ENCODE measurements at regions not wholly inside any gene's neighbourhood (a gene's known extent, or its start where the extent isn't known, plus 50 kb on each side); places are given as distances from the start of the nearest gene placed in this dataset.
"Not testable (repeated sequence)": the region's sequence is repeated elsewhere in the genome, so short reads cannot be mapped to it uniquely, and the experiment has no call there.

DNA sequence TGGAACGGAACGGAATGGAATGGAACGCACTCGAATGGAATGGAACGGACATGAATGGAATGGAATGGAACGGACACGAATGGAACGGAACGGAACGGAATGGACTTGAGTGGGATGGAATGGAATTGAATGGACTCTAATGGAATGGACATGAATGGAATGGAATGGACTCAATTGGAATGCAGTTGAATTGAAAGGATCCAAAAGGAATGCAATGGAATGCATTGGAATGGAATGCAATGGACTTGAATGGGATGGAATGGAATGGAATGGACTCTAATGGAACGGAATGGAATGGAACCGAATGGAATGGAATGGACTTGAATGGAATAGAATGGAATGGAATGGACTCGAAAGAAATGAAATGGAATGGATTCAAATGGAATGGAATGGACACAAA, 102.4 kb upstream of the OR4F16 start:
- Histone ChIP-seq H3K23ac (ENCODE audit: low read length) (no peak overlapping the region), H3K56ac (ENCODE audit: low read length) (no peak overlapping the region), H3K4me3 (ENCODE audit: low read length) (no peak overlapping the region), H4K8ac (ENCODE audit: low read depth, low read length) (no peak overlapping the region), H3K18ac (ENCODE audit: low read length) (no peak overlapping the region), H3K36me3 (ENCODE audit: control insufficient read depth, insufficient read depth, low read length) (no peaks in the 10 kb centered on the region), H2BK120ac (ENCODE audit: low read depth, low read length) (no peak overlapping the region), H3K27me3 (ENCODE audit: insufficient read depth, low read length, poor library complexity) (no peaks in the 10 kb centered on the region), H3K27ac (ENCODE audit: low read depth, low read length) (no peak overlapping the region), H3K4me1 (ENCODE audit: control insufficient read depth, low read depth, low read length) (no peaks in the 10 kb centered on the region), H2BK5ac (ENCODE audit: low read length) (no peak overlapping the region), H2AK5ac (ENCODE audit: low read length) (no peak overlapping the region), H3K79me2 (ENCODE audit: control insufficient read depth, insufficient read depth, low read length) (no peaks in the 10 kb centered on the region), H3K4me2 (ENCODE audit: low read length) (no peak overlapping the region), H2BK15ac (replicated peaks; ENCODE audit: low read depth) (no peak overlapping the region), H4K5ac (ENCODE audit: low read length) (no peak overlapping the region), H3K4ac (ENCODE audit: low read depth, low read length) (no peak overlapping the region), H3K79me1 (ENCODE audit: low read length) (no peaks in the 10 kb centered on the region), H3K9ac (ENCODE audit: low read length) (no peak overlapping the region)
- no CpG with 5 or more reads among the region's 13 CpGs for WGBS (ENCODE audit: extremely low coverage, insufficient coverage, low lambda C conversion rate)
- DNase-seq, result peak; percentile 19

DNA sequence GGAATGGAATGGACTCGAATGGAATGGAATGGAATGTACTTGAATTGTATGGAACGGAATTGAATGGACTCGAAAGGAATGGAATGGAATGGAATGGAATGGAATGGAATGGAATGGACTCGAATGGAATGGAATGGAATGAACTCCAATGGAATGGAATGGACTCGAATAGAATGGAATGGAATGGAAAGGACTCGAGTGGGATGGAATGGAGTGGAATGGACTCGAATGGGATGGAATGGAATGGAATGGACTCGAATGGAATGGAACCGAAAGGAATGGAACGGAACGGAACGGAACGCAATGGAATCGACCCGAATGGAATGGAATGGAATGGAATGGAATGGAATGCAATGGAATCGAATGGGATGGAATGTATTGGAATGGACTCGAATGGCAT, 103.2 kb upstream of the OR4F16 start:
- H3K79me2 ChIP-seq (ENCODE audit: control insufficient read depth, insufficient read depth, low read length); H3K4me2 ChIP-seq (ENCODE audit: low read length); H3K27me3 ChIP-seq (ENCODE audit: insufficient read depth, low read length, poor library complexity); H3K27ac ChIP-seq (ENCODE audit: low read depth, low read length); H3K4ac ChIP-seq (ENCODE audit: low read depth, low read length); H4K5ac ChIP-seq (ENCODE audit: low read length); H2BK15ac ChIP-seq (replicated peaks; ENCODE audit: low read depth); H3K56ac ChIP-seq (ENCODE audit: low read length); H4K8ac ChIP-seq (ENCODE audit: low read depth, low read length); H3K4me3 ChIP-seq (ENCODE audit: low read length); H3K79me1 ChIP-seq (ENCODE audit: low read length); DNase-seq; H2BK120ac ChIP-seq (ENCODE audit: low read depth, low read length); H3K9ac ChIP-seq (ENCODE audit: low read length); H2BK5ac ChIP-seq (ENCODE audit: low read length); H3K4me1 ChIP-seq (ENCODE audit: control insufficient read depth, low read depth, low read length); H3K36me3 ChIP-seq (ENCODE audit: control insufficient read depth, insufficient read depth, low read length); H3K18ac ChIP-seq (ENCODE audit: low read length); H2AK5ac ChIP-seq (ENCODE audit: low read length); H3K23ac ChIP-seq (ENCODE audit: low read length): not testable (repeated sequence)
- WGBS (ENCODE audit: extremely low coverage, insufficient coverage, low lambda C conversion rate), result 100% methylated on average over 3 of the region's 17 CpGs

DNA sequence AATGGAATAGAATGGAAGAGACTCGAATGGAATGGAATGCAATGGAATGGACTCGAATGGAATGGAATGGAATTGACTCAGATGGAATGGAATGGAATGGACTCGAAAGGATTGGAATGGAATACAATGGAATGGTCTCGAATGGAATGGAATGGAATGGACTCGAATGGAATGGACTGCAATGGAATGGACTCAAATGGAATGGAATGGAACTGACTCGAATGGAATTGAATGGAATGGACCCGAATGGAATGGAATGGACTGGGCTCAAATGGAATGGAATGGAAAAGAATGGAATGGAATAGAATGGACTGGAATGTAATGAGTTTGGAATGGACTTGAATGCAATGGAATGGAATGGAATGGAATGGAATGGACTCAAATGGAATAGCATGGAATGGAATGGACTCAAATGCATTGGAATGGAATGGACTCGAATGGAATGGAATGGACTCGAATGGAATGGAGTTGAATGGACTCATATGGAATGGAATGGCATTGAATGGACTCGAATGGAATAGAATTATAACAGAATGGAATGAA, 104.0 kb upstream of the OR4F16 start:
- H2BK5ac ChIP-seq (ENCODE audit: low read length); H3K79me2 ChIP-seq (ENCODE audit: control insufficient read depth, insufficient read depth, low read length); H3K27me3 ChIP-seq (ENCODE audit: insufficient read depth, low read length, poor library complexity); H2AK5ac ChIP-seq (ENCODE audit: low read length); H3K23ac ChIP-seq (ENCODE audit: low read length); H2BK120ac ChIP-seq (ENCODE audit: low read depth, low read length); H3K9ac ChIP-seq (ENCODE audit: low read length); H3K4me1 ChIP-seq (ENCODE audit: control insufficient read depth, low read depth, low read length); H3K4ac ChIP-seq (ENCODE audit: low read depth, low read length); H3K56ac ChIP-seq (ENCODE audit: low read length); H2BK15ac ChIP-seq (replicated peaks; ENCODE audit: low read depth); H3K36me3 ChIP-seq (ENCODE audit: control insufficient read depth, insufficient read depth, low read length); H3K18ac ChIP-seq (ENCODE audit: low read length); H3K4me2 ChIP-seq (ENCODE audit: low read length); H3K79me1 ChIP-seq (ENCODE audit: low read length); H4K5ac ChIP-seq (ENCODE audit: low read length); H3K27ac ChIP-seq (ENCODE audit: low read depth, low read length); H3K4me3 ChIP-seq (ENCODE audit: low read length); H4K8ac ChIP-seq (ENCODE audit: low read depth, low read length); DNase-seq: not testable (repeated sequence)
- WGBS (ENCODE audit: extremely low coverage, insufficient coverage, low lambda C conversion rate), result no CpG with 5 or more reads among the region's 10 CpGs

GRCh38 chr1:794310-794709, 107.9 kb upstream of the OR4F16 start:
- H3K27me3 ChIP-seq (ENCODE audit: insufficient read depth, low read length, poor library complexity); H3K4ac ChIP-seq (ENCODE audit: low read depth, low read length); H3K27ac ChIP-seq (ENCODE audit: low read depth, low read length); H2BK5ac ChIP-seq (ENCODE audit: low read length); H2BK120ac ChIP-seq (ENCODE audit: low read depth, low read length); H3K4me1 ChIP-seq (ENCODE audit: control insufficient read depth, low read depth, low read length); H2BK15ac ChIP-seq (replicated peaks; ENCODE audit: low read depth); H3K4me3 ChIP-seq (ENCODE audit: low read length); H3K36me3 ChIP-seq (ENCODE audit: control insufficient read depth, insufficient read depth, low read length); H3K23ac ChIP-seq (ENCODE audit: low read length); H3K18ac ChIP-seq (ENCODE audit: low read length); H3K79me2 ChIP-seq (ENCODE audit: control insufficient read depth, insufficient read depth, low read length); H2AK5ac ChIP-seq (ENCODE audit: low read length); H4K8ac ChIP-seq (ENCODE audit: low read depth, low read length); H3K4me2 ChIP-seq (ENCODE audit: low read length); H3K79me1 ChIP-seq (ENCODE audit: low read length); DNase-seq; H3K9ac ChIP-seq (ENCODE audit: low read length); H4K5ac ChIP-seq (ENCODE audit: low read length); H3K56ac ChIP-seq (ENCODE audit: low read length): not testable (repeated sequence)
- WGBS (ENCODE audit: extremely low coverage, insufficient coverage, low lambda C conversion rate), result no CpG with 5 or more reads among the region's 6 CpGs

- not testable (repeated sequence) for DNase-seq; H3K56ac ChIP-seq (ENCODE audit: low read length); H3K4me1 ChIP-seq (ENCODE audit: control insufficient read depth, low read depth, low read length); H2BK5ac ChIP-seq (ENCODE audit: low read length); H3K4me3 ChIP-seq (ENCODE audit: low read length); H3K18ac ChIP-seq (ENCODE audit: low read length); H3K4me2 ChIP-seq (ENCODE audit: low read length); H3K9ac ChIP-seq (ENCODE audit: low read length); H3K27me3 ChIP-seq (ENCODE audit: insufficient read depth, low read length, poor library complexity); H3K79me1 ChIP-seq (ENCODE audit: low read length); H4K5ac ChIP-seq (ENCODE audit: low read length); H3K23ac ChIP-seq (ENCODE audit: low read length); H3K4ac ChIP-seq (ENCODE audit: low read depth, low read length); H3K36me3 ChIP-seq (ENCODE audit: control insufficient read depth, insufficient read depth, low read length); H2AK5ac ChIP-seq (ENCODE audit: low read length); H3K27ac ChIP-seq (ENCODE audit: low read depth, low read length); H3K79me2 ChIP-seq (ENCODE audit: control insufficient read depth, insufficient read depth, low read length); H2BK120ac ChIP-seq (ENCODE audit: low read depth, low read length); H2BK15ac ChIP-seq (replicated peaks; ENCODE audit: low read depth); H4K8ac ChIP-seq (ENCODE audit: low read depth, low read length)
- WGBS (ENCODE audit: extremely low coverage, insufficient coverage, low lambda C conversion rate), result no CpG with 5 or more reads among the region's 9 CpGs
Measured at GRCh38 chr1:794918-795584, 108.6 kb upstream of the OR4F16 start.

GRCh38 chr1:797649-798048, 111.2 kb upstream of the OR4F16 start:
- WGBS (ENCODE audit: extremely low coverage, insufficient coverage, low lambda C conversion rate), result no CpG with 5 or more reads among the region's 6 CpGs
- not testable (repeated sequence) for H2BK15ac ChIP-seq (replicated peaks; ENCODE audit: low read depth); H3K4me2 ChIP-seq (ENCODE audit: low read length); H2BK120ac ChIP-seq (ENCODE audit: low read depth, low read length); H3K36me3 ChIP-seq (ENCODE audit: control insufficient read depth, insufficient read depth, low read length); H3K4ac ChIP-seq (ENCODE audit: low read depth, low read length); H4K8ac ChIP-seq (ENCODE audit: low read depth, low read length); H3K56ac ChIP-seq (ENCODE audit: low read length); DNase-seq; H2AK5ac ChIP-seq (ENCODE audit: low read length); H3K27ac ChIP-seq (ENCODE audit: low read depth, low read length); H4K5ac ChIP-seq (ENCODE audit: low read length); H3K4me3 ChIP-seq (ENCODE audit: low read length); H3K79me2 ChIP-seq (ENCODE audit: control insufficient read depth, insufficient read depth, low read length); H3K27me3 ChIP-seq (ENCODE audit: insufficient read depth, low read length, poor library complexity); H3K4me1 ChIP-seq (ENCODE audit: control insufficient read depth, low read depth, low read length); H3K18ac ChIP-seq (ENCODE audit: low read length); H3K79me1 ChIP-seq (ENCODE audit: low read length); H3K9ac ChIP-seq (ENCODE audit: low read length); H3K23ac ChIP-seq (ENCODE audit: low read length); H2BK5ac ChIP-seq (ENCODE audit: low read length)
